AG04449 (cell line): ENCODE measurements at regions not wholly inside any gene's neighbourhood (a gene's known extent, or its start where the extent isn't known, plus 50 kb on each side); places are given as distances from the start of the nearest gene placed in this dataset.

ENCODE experiments used
- CTCF ChIA-PET: fragments of 350-600 bp; formaldehyde crosslinking; extraction: SDS; loops from one replicate; lab custom pipeline; 2021; ENCODE audit warnings: antibody characterized with exemption; lab: Yijun Ruan, JAX
- POLR2A ChIA-PET: fragments of 400-600, 350-600 bp; formaldehyde crosslinking; extraction: SDS; loops from one replicate; lab custom pipeline; 2020; ENCODE audit warnings: antibody characterized with exemption, inconsistent platforms; lab: Yijun Ruan, JAX
- DNase-seq: peaks from one replicate; pipeline ENCODE4 v3.0.0-alpha.2; 2010; ENCODE audit warnings: low read depth, low spot score
- H3K4me3 ChIP-seq: 2 replicates; pipeline ENCODE4 v1.5.1; 2011; ENCODE audit warnings: low read depth, mild to moderate bottlenecking, control low read depth, low read length
- CTCF ChIP-seq: IDR thresholded peaks from one replicate; pipeline ENCODE4 v1.5.1; 2011; ENCODE audit warnings: mild to moderate bottlenecking, moderate library complexity, low read length, control low read depth, inconsistent platforms; ENCODE audit not compliant: insufficient read depth; ENCODE audit errors: missing control alignments

DNA sequence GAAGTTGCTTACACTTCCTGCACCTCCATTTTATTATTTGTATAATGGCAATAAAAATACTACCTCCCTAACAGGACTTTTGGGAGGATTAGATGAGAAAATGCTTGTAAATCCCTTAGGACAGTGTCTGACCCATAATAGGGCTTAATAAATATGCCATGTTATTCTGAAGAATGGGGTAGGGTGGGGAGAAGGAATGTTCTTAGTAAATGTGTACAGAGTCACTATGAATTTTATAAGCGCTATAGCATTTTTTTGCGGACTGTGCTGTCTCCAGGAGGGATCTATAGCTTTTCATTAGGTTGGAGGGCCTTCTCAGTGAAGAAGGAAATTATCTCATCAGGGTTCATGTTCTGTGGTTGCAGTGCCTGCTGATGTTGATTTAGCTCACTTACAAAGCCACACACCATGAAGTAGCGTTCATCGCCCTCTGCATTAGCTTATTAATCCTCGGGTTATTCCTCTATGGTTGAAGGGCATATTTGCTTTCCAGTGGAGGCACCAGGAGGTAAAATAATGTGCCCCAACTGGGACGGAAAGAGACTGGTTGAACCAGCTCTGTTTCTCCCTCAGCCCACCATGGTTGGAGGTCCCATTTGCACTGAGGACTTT lies 497.1 kb downstream of the ARHGEF28 start:
- CTCF ChIA-PET: interaction anchor here (1.0 to 2.0 kb wide), 3 partner anchors 13 to 519 kb away, joined by 3 to 6 read pairs (median 4); no protein-coding TSS in a partner anchor
- no peak for TF ChIP-seq CTCF
- no peak overlapping the region for H3K4me3 ChIP-seq
- POLR2A ChIA-PET: no interaction called here
- DNase-seq: no peak

DNA sequence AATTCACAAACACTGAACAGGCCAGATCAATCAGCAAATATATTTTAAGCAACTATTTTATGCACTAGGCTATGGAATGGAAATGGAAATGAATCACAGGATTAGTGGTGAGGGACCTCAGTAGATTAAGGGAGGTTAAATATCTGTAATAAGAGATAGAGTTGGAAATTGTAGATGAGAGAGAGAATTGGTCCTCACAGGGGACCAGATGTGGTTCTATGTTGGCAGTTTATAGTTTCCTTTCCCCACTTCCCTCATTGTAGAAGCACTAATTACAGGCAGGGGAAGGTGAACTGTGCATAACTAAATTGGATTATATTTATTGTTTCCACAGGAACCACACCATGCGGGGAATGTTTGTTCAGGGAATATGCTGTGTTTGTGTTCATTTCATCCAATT lies 496.2 kb downstream of the ARHGEF28 start:
- ChIA-PET CTCF (interaction anchor here (1.0 to 1.2 kb wide), 3 partner anchors 10 to 520 kb away, joined by 3 to 4 read pairs (median 3); no protein-coding TSS in a partner anchor), POLR2A (no interaction called here)
- DNase-seq: no peak
- no peak for TF ChIP-seq CTCF
- no peak overlapping the region for H3K4me3 ChIP-seq

DNA sequence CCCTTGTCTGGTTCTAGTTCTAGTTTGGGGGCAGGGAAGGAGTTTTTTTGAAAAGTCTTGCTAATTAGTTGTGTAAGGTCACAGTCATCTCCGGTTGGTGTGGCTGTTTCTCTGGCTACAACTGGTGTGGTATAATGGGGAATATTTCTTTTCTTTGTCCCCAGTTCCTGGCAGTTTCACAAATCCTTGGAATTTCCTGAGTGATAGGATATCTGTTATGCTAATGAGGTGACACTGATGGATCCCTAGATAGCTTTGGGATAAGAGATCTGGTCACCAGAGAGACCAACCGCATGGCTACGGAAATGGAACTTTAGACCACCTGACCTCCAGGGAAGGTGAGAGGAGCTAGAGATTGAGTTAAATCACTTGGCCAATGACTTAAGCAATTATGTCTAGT lies 494.6 kb downstream of the ARHGEF28 start:
- no peak for TF ChIP-seq CTCF
- H3K4me3 ChIP-seq: no peak overlapping the region
- CTCF ChIA-PET: interaction anchor here (0.9 kb wide), 1 partner anchor 41 kb away, joined by 3 read pairs; no protein-coding TSS in a partner anchor
- DNase-seq: no peak
- POLR2A ChIA-PET: no interaction called here

GRCh38 chr5:74118071-74118470 lies 492.1 kb downstream of the ARHGEF28 start:
- CTCF ChIA-PET: interaction anchor here (1.5 kb wide), 1 partner anchor 216 kb away, joined by 4 read pairs; no protein-coding TSS in a partner anchor

GRCh38 chr5:74116984-74117383 lies 491.0 kb downstream of the ARHGEF28 start:
- no peak for DNase-seq
- no peak for TF ChIP-seq CTCF
- ChIA-PET POLR2A (no interaction called here), CTCF (interaction anchor here (1.5 kb wide), 1 partner anchor 215 kb away, joined by 4 read pairs; no protein-coding TSS in a partner anchor)
- H3K4me3 ChIP-seq: no peak overlapping the region

More at GRCh38 chr5:74118071-74118470, 492.1 kb downstream of the ARHGEF28 start:
- DNase-seq: no peak
- no peak overlapping the region for H3K4me3 ChIP-seq
- no peak for TF ChIP-seq CTCF
- POLR2A ChIA-PET: no interaction called here

GRCh38 chr5:74116266-74116665 lies 490.3 kb downstream of the ARHGEF28 start:
- DNase-seq: no peak
- TF ChIP-seq CTCF: no peak
- H3K4me3 ChIP-seq: no peak overlapping the region
- ChIA-PET CTCF (interaction anchor here (1.5 kb wide), 1 partner anchor 214 kb away, joined by 4 read pairs; no protein-coding TSS in a partner anchor), POLR2A (no interaction called here)
